ENCODE measurements at regions not wholly inside any gene's neighbourhood (a gene's known extent, or its start where the extent isn't known, plus 50 kb on each side); places are given as distances from the start of the nearest gene placed in this dataset.
"Not testable (repeated sequence)": the region's sequence is repeated elsewhere in the genome, so short reads cannot be mapped to it uniquely, and the experiment has no call there.

- DNase-seq (ENCODE audit: low spot score); H2AFZ ChIP-seq (ENCODE audit: low read length); BruUV-seq (replicated peaks); H3K4me2 ChIP-seq (ENCODE audit: low read depth, low read length); H4K20me1 ChIP-seq (ENCODE audit: insufficient read depth, low read length); H3K4me3 ChIP-seq (replicated peaks in 1 of 3; ENCODE audit: insufficient read depth in 1 of 3, low read depth in 2 of 3, low read length in 3 of 3); ATAC-seq; FAIRE-seq; H3K4me1 ChIP-seq (ENCODE audit: insufficient read depth, low read length); POLR2A ChIA-PET; CTCF ChIA-PET (ENCODE audit: low intra/inter-chr PET ratio, low total read pairs); H3K27me3 ChIP-seq (ENCODE audit: control insufficient read depth in 1 of 2, insufficient read depth in 2 of 2, low read length in 2 of 2); H3K27ac ChIP-seq (ENCODE audit: extremely low read length, insufficient read depth, low read length); H3K79me2 ChIP-seq (ENCODE audit: insufficient read depth, low read length); H3K9me3 ChIP-seq (ENCODE audit: low read length); in situ Hi-C loops (cut with HindIII; ENCODE audit: extremely low pct_ligation_motif_present, low pct_unique_long_range_greater_than_20kb); H3K9ac ChIP-seq (ENCODE audit: insufficient read depth, low read depth, low read length); intact Hi-C loops (cut with micrococcal nuclease; ENCODE audit: unreplicated experiment); H3K36me3 ChIP-seq (replicated peaks in 1 of 2; ENCODE audit: control insufficient read depth in 1 of 2, insufficient read depth in 2 of 2, low read length in 2 of 2): not testable (repeated sequence)
- 0% methylated on average over 1 of the region's 2 CpGs for WGBS (ENCODE audit: low lambda C conversion rate)
Observed at GRCh38 chr15:101948491-101949010, 136.5 kb downstream of the OR4F15 start.

GRCh38 chr15:101949380-101950065, 137.5 kb downstream of the OR4F15 start:
- not testable (repeated sequence) for BruUV-seq (replicated peaks); H3K4me3 ChIP-seq (replicated peaks in 1 of 3; ENCODE audit: insufficient read depth in 1 of 3, low read depth in 2 of 3, low read length in 3 of 3)

GRCh38 chr15:101953993-101954392, 142.0 kb downstream of the OR4F15 start:
- ATAC-seq; H4K20me1 ChIP-seq (ENCODE audit: insufficient read depth, low read length); FAIRE-seq; H3K9me3 ChIP-seq (ENCODE audit: low read length); H3K36me3 ChIP-seq (replicated peaks in 1 of 2; ENCODE audit: control insufficient read depth in 1 of 2, insufficient read depth in 2 of 2, low read length in 2 of 2); DNase-seq (ENCODE audit: low spot score); H2AFZ ChIP-seq (ENCODE audit: low read length); H3K27me3 ChIP-seq (ENCODE audit: control insufficient read depth in 1 of 2, insufficient read depth in 2 of 2, low read length in 2 of 2); CTCF ChIA-PET (ENCODE audit: low intra/inter-chr PET ratio, low total read pairs); H3K79me2 ChIP-seq (ENCODE audit: insufficient read depth, low read length); H3K4me3 ChIP-seq (replicated peaks in 1 of 3; ENCODE audit: insufficient read depth in 1 of 3, low read depth in 2 of 3, low read length in 3 of 3); H3K4me2 ChIP-seq (ENCODE audit: low read depth, low read length); POLR2A ChIA-PET; in situ Hi-C loops (cut with HindIII; ENCODE audit: extremely low pct_ligation_motif_present, low pct_unique_long_range_greater_than_20kb); BruUV-seq (replicated peaks); H3K9ac ChIP-seq (ENCODE audit: insufficient read depth, low read depth, low read length); H3K4me1 ChIP-seq (ENCODE audit: insufficient read depth, low read length); H3K27ac ChIP-seq (ENCODE audit: extremely low read length, insufficient read depth, low read length); intact Hi-C loops (cut with micrococcal nuclease; ENCODE audit: unreplicated experiment): not testable (repeated sequence)
- 60% methylated on average over 1 of the region's 7 CpGs for WGBS (ENCODE audit: low lambda C conversion rate)

More at GRCh38 chr15:101949380-101950065, 137.5 kb downstream of the OR4F15 start:
- POLR2A ChIA-PET; in situ Hi-C loops (cut with HindIII; ENCODE audit: extremely low pct_ligation_motif_present, low pct_unique_long_range_greater_than_20kb); H2AFZ ChIP-seq (ENCODE audit: low read length); H3K27me3 ChIP-seq (ENCODE audit: control insufficient read depth in 1 of 2, insufficient read depth in 2 of 2, low read length in 2 of 2); DNase-seq (ENCODE audit: low spot score); ATAC-seq; H3K79me2 ChIP-seq (ENCODE audit: insufficient read depth, low read length); H4K20me1 ChIP-seq (ENCODE audit: insufficient read depth, low read length); FAIRE-seq; intact Hi-C loops (cut with micrococcal nuclease; ENCODE audit: unreplicated experiment); H3K27ac ChIP-seq (ENCODE audit: extremely low read length, insufficient read depth, low read length); H3K4me2 ChIP-seq (ENCODE audit: low read depth, low read length); H3K36me3 ChIP-seq (replicated peaks in 1 of 2; ENCODE audit: control insufficient read depth in 1 of 2, insufficient read depth in 2 of 2, low read length in 2 of 2); H3K4me1 ChIP-seq (ENCODE audit: insufficient read depth, low read length); CTCF ChIA-PET (ENCODE audit: low intra/inter-chr PET ratio, low total read pairs); H3K9ac ChIP-seq (ENCODE audit: insufficient read depth, low read depth, low read length); H3K9me3 ChIP-seq (ENCODE audit: low read length): not testable (repeated sequence)
- 20% methylated on average over 1 of the region's 1 CpG for WGBS (ENCODE audit: low lambda C conversion rate)

GRCh38 chr15:101955840-101956239, 143.8 kb downstream of the OR4F15 start:
- H3K4me2 ChIP-seq (ENCODE audit: low read depth, low read length); H3K36me3 ChIP-seq (replicated peaks in 1 of 2; ENCODE audit: control insufficient read depth in 1 of 2, insufficient read depth in 2 of 2, low read length in 2 of 2); H3K4me1 ChIP-seq (ENCODE audit: insufficient read depth, low read length); POLR2A ChIA-PET; FAIRE-seq; H3K9ac ChIP-seq (ENCODE audit: insufficient read depth, low read depth, low read length); H3K79me2 ChIP-seq (ENCODE audit: insufficient read depth, low read length); CTCF ChIA-PET (ENCODE audit: low intra/inter-chr PET ratio, low total read pairs); intact Hi-C loops (cut with micrococcal nuclease; ENCODE audit: unreplicated experiment); in situ Hi-C loops (cut with HindIII; ENCODE audit: extremely low pct_ligation_motif_present, low pct_unique_long_range_greater_than_20kb); DNase-seq (ENCODE audit: low spot score); BruUV-seq (replicated peaks); ATAC-seq; H3K4me3 ChIP-seq (replicated peaks in 1 of 3; ENCODE audit: insufficient read depth in 1 of 3, low read depth in 2 of 3, low read length in 3 of 3); H3K27me3 ChIP-seq (ENCODE audit: control insufficient read depth in 1 of 2, insufficient read depth in 2 of 2, low read length in 2 of 2); H4K20me1 ChIP-seq (ENCODE audit: insufficient read depth, low read length); H3K9me3 ChIP-seq (ENCODE audit: low read length); H2AFZ ChIP-seq (ENCODE audit: low read length); H3K27ac ChIP-seq (ENCODE audit: extremely low read length, insufficient read depth, low read length): not testable (repeated sequence)
- no CpG with 5 or more reads among the region's 8 CpGs for WGBS (ENCODE audit: low lambda C conversion rate)

Data from HepG2 (cell line).